GM12878 (cell line): ENCODE measurements at regions not wholly inside any gene's neighbourhood (a gene's known extent, or its start where the extent isn't known, plus 50 kb on each side); places are given as distances from the start of the nearest gene placed in this dataset.

Source experiments
- BCL11A ChIP-seq: IDR thresholded peaks from 2 replicates; pipeline ENCODE4 v1.6.1; 2011; ENCODE audit warnings: low read depth, low read length
- CREB1 ChIP-seq: IDR thresholded peaks from 2 replicates; pipeline ENCODE4 v1.6.1; 2012; ENCODE audit warnings: low read depth, mild to moderate bottlenecking, inconsistent platforms
- CTCF ChIP-seq, 3 experiments: IDR thresholded peaks in 2 of 3; conservative IDR thresholded peaks in 1 of 3; 2 replicates each; pipeline ENCODE4 v1.5.1; 2011; ENCODE audit warnings: low read depth in 3 of 3, low read length in 3 of 3, mild to moderate bottlenecking in 3 of 3, control low read depth in 2 of 3, moderate library complexity in 2 of 3, inconsistent platforms in 1 of 3, mixed read lengths in 1 of 3; ENCODE audit not compliant: control insufficient read depth in 2 of 3, insufficient read depth in 1 of 3; ENCODE audit errors: extremely low read depth in 1 of 3
- CUX1 ChIP-seq: IDR thresholded peaks from 2 replicates; pipeline ENCODE4 v1.6.1; 2012; ENCODE audit warnings: improper control_type of control experiment, low read depth, low read length; ENCODE audit not compliant: insufficient replicate concordance
- IRF5 ChIP-seq: fragments of 450-650 bp; IDR thresholded peaks from 2 replicates; pipeline ENCODE4 v1.6.1; 2017; ENCODE audit warnings: borderline replicate concordance
- MTA2 ChIP-seq: fragments of 450-650 bp; IDR thresholded peaks from 2 replicates; pipeline ENCODE4 v1.6.1; 2016; ENCODE audit warnings: low read depth, mild to moderate bottlenecking, moderate library complexity
- POLR2A ChIP-seq: IDR thresholded peaks from 2 replicates; pipeline ENCODE4 v1.6.1; 2011; ENCODE audit warnings: low read depth, mild to moderate bottlenecking, low read length
- RAD21 ChIP-seq: IDR thresholded peaks from 2 replicates; pipeline ENCODE4 v1.6.1; 2011; ENCODE audit warnings: mild to moderate bottlenecking, low read depth, low read length, moderate library complexity; ENCODE audit not compliant: insufficient read depth
- SP1 ChIP-seq: IDR thresholded peaks from one replicate; pipeline ENCODE4 v1.6.1; 2011; ENCODE audit warnings: low read depth, low read length
- TAF1 ChIP-seq: IDR thresholded peaks from 2 replicates; pipeline ENCODE4 v1.6.1; 2011; ENCODE audit warnings: mild to moderate bottlenecking, low read depth, low read length, borderline replicate concordance
- USF2 ChIP-seq: IDR thresholded peaks from 2 replicates; pipeline ENCODE4 v1.6.1; 2011; ENCODE audit warnings: low read depth, low read length, improper control_type of control experiment, borderline replicate concordance

GRCh38 chr5:110873773-110874437 is 135.1 kb downstream of the SLC25A46 start:
- no peak for TF ChIP-seq CTCF (IDR thresholded peaks at IDR 0.05 in 2 of 3, conservative IDR thresholded peaks at IDR 0.05 in 1 of 3; ENCODE audit: control insufficient read depth in 2 of 3, extremely low read depth in 1 of 3, insufficient read depth in 1 of 3, low read depth in 3 of 3, low read length in 3 of 3)
- TF ChIP-seq POLR2A: no peak
- no peak for TF ChIP-seq CUX1
- no peak for TF ChIP-seq BCL11A
- TF ChIP-seq CREB1: no peak
- no peak for TF ChIP-seq MTA2
- TF ChIP-seq RAD21: no peak
- no peak for TF ChIP-seq TAF1
- TF ChIP-seq USF2: no peak
- TF ChIP-seq IRF5: no peak
- no peak for TF ChIP-seq SP1
